ENCODE measurements at regions not wholly inside any gene's neighbourhood (a gene's known extent, or its start where the extent isn't known, plus 50 kb on each side); places are given as distances from the start of the nearest gene placed in this dataset.

DNA sequence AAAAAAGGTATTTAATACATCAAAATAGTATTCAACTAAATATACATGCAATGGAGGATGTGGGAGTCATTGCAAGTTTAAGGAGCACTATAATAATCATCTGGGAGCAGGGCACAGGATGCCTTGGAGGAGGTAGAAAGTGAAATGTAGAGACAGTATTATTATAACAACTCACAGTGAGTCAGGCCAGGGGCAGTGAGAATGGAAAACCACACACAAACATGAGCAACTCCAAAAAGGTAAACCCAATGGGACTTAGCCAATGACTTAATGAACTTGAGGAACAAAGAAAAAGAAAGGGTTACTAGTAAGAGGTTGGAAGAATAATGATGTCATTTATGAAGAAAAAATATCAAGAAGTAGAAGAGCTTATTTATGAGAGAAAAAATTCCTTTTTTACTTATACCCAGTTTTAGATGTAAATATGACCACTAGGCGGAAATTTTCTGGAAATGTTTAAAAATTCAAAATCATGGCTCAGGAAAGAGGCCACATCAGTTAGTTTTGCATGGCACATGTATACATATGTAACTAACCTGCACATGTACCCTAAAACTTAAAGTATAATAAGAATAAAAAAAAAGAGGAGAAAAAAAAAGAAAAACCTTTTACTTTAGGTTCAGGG, 389.3 kb downstream of the SUCLA2 start:
- H3K27ac ChIP-seq (ENCODE audit: low read length): no peak overlapping the region
- Mint-ChIP-seq H3K36me3 (no peaks in the 10 kb centered on the region), H3K4me3 (no peak overlapping the region), H3K27ac (no peak overlapping the region), H3K27me3 (ENCODE audit: low read depth in 2 of 2) (no peaks in the 10 kb centered on the region), H3K9me3 (peaks cover 7 to 8% of the 10 kb centered on the region in 2 donors), H3K4me1 (no peaks in the 10 kb centered on the region)
- no CpG with 5 or more reads among the region's 1 CpG for WGBS (ENCODE audit: insufficient coverage)
- ATAC-seq (no peak), DNase-seq (no peak)
- H3K4me3 ChIP-seq (ENCODE audit: low read length): no peak overlapping the region
- no peaks in the 10 kb centered on the region for H3K36me3 ChIP-seq (ENCODE audit: control insufficient read depth, insufficient read depth, low read length)
- no peaks in the 10 kb centered on the region for H3K27me3 ChIP-seq (ENCODE audit: control insufficient read depth, insufficient read depth, low read length)
- no peaks in the 10 kb centered on the region for H3K9me3 ChIP-seq (ENCODE audit: control insufficient read depth, insufficient read depth, low read length)
- TF ChIP-seq, protein P1, sequence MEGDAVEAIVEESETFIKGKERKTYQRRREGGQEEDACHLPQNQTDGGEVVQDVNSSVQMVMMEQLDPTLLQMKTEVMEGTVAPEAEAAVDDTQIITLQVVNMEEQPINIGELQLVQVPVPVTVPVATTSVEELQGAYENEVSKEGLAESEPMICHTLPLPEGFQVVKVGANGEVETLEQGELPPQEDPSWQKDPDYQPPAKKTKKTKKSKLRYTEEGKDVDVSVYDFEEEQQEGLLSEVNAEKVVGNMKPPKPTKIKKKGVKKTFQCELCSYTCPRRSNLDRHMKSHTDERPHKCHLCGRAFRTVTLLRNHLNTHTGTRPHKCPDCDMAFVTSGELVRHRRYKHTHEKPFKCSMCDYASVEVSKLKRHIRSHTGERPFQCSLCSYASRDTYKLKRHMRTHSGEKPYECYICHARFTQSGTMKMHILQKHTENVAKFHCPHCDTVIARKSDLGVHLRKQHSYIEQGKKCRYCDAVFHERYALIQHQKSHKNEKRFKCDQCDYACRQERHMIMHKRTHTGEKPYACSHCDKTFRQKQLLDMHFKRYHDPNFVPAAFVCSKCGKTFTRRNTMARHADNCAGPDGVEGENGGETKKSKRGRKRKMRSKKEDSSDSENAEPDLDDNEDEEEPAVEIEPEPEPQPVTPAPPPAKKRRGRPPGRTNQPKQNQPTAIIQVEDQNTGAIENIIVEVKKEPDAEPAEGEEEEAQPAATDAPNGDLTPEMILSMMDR (IDR thresholded peaks at IDR 0.05): no peak
- intact Hi-C loops (cut with micrococcal nuclease): no loop called here
- H3K4me1 ChIP-seq (ENCODE audit: control insufficient read depth, insufficient read depth, low read length): no peaks in the 10 kb centered on the region

DNA sequence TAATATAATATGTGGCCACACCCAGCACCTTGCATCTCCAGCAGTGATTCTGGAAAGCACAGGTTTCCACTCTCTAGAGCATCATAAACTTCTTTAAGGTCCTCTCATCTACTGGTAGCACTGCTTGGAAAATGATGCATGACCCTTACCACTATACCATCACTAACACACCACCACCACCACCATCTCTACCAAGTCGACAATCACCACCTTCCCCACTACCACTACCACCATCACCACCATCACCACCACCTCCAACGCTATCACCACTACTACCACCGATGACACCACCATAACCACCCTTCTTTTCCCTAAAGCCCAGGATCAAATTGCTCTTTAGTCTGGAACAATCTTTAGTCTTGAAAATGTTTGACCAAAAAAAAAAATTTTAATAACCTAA, 390.4 kb downstream of the SUCLA2 start:
- no peaks in the 10 kb centered on the region for H3K36me3 ChIP-seq (ENCODE audit: control insufficient read depth, insufficient read depth, low read length)
- ATAC-seq (no peak), DNase-seq (no peak)
- no peaks in the 10 kb centered on the region for H3K4me1 Mint-ChIP-seq
- H3K27me3 Mint-ChIP-seq (ENCODE audit: low read depth in 2 of 2): no peaks in the 10 kb centered on the region
- no peaks in the 10 kb centered on the region for H3K36me3 Mint-ChIP-seq
- TF ChIP-seq, protein P1 (IDR thresholded peaks at IDR 0.05): no peak
- no peaks in the 10 kb centered on the region for H3K4me1 ChIP-seq (ENCODE audit: control insufficient read depth, insufficient read depth, low read length)
- no peaks in the 10 kb centered on the region for H3K27me3 ChIP-seq (ENCODE audit: control insufficient read depth, insufficient read depth, low read length)
- WGBS (ENCODE audit: insufficient coverage): 86% methylated on average over 3 of the region's 3 CpGs
- H3K9me3 Mint-ChIP-seq: peaks cover 8 to 9% of the 10 kb centered on the region in 2 donors
- H3K4me3 ChIP-seq (ENCODE audit: low read length): no peak overlapping the region
- no peak overlapping the region for H3K27ac Mint-ChIP-seq
- no peak overlapping the region for H3K4me3 Mint-ChIP-seq
- no peaks in the 10 kb centered on the region for H3K9me3 ChIP-seq (ENCODE audit: control insufficient read depth, insufficient read depth, low read length)
- no peak overlapping the region for H3K27ac ChIP-seq (ENCODE audit: low read length)
- intact Hi-C loops (cut with micrococcal nuclease): no loop called here

DNA sequence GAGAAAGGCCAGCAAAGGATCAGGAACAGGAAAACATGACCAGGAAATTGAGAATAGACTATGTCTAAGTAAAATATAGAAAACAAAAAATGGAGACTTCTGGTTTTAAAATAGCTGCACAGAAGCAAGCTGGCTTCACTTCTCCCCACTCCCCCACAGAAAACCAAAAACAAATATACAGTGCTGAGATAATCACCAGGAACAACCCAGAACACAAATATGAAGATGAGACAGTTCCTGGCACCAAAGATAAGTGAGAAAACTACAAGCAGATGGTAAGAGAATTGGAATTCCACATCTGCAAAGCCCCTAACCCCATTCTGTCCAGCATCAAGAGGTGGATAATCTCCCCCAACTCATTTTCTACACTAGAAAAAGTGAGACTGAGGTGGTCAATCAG, 397.7 kb downstream of the SUCLA2 start:
- no peak overlapping the region for H3K4me3 ChIP-seq (ENCODE audit: low read length)
- Mint-ChIP-seq H3K27ac (no peak overlapping the region), H3K27me3 (ENCODE audit: low read depth in 2 of 2) (no peaks in the 10 kb centered on the region), H3K9me3 (peaks cover 3 to 5% of the 10 kb centered on the region in 2 donors), H3K4me3 (no peak overlapping the region), H3K36me3 (peaks cover 8% of the 10 kb centered on the region), H3K4me1 (no peaks in the 10 kb centered on the region)
- DNase-seq (no peak), ATAC-seq (no peak)
- no peaks in the 10 kb centered on the region for H3K36me3 ChIP-seq (ENCODE audit: control insufficient read depth, insufficient read depth, low read length)
- no peaks in the 10 kb centered on the region for H3K27me3 ChIP-seq (ENCODE audit: control insufficient read depth, insufficient read depth, low read length)
- TF ChIP-seq, protein P1 (IDR thresholded peaks at IDR 0.05): no peak
- H3K27ac ChIP-seq (ENCODE audit: low read length): no peak overlapping the region
- H3K4me1 ChIP-seq (ENCODE audit: control insufficient read depth, insufficient read depth, low read length): no peaks in the 10 kb centered on the region
- intact Hi-C loops (cut with micrococcal nuclease): no loop called here
- no peaks in the 10 kb centered on the region for H3K9me3 ChIP-seq (ENCODE audit: control insufficient read depth, insufficient read depth, low read length)

DNA sequence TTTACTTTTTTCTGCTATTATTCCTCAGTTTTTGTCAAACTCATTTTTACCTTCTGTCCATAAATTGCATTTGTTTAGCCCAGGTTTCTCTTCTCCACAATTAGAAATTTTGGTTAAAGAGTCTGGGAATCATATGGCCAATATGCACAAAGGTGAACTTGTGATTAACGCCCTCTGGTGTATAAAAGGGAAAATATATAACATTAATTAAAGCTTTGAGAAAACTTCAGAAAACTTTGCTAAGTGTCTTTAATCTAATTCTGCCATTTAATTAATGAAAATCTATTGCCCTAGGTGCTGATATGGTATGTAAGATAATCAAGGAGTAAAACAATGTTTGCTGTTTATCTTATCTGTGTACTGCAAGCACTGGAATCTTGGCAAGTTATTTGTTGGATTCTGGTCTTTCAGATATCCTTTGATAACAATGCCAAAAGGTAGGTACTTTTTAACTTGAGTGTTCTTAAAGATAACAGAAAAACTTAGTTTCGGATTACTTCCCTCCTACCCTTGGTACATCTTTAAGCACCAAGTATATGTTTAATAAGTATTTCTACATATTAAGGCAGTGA, 402.6 kb downstream of the SUCLA2 start:
- no peaks in the 10 kb centered on the region for H3K4me1 Mint-ChIP-seq
- no peak overlapping the region for H3K27ac Mint-ChIP-seq
- DNase-seq: no peak
- intact Hi-C loops (cut with micrococcal nuclease): no loop called here
- TF ChIP-seq, protein P1 (IDR thresholded peaks at IDR 0.05): no peak
- H3K27me3 Mint-ChIP-seq (ENCODE audit: low read depth in 2 of 2): peaks cover 0 to 3% of the 10 kb centered on the region in 2 donors
- ATAC-seq: no peak
- Histone ChIP-seq H3K4me1 (ENCODE audit: control insufficient read depth, insufficient read depth, low read length) (no peaks in the 10 kb centered on the region), H3K36me3 (ENCODE audit: control insufficient read depth, insufficient read depth, low read length) (no peaks in the 10 kb centered on the region), H3K27ac (ENCODE audit: low read length) (no peak overlapping the region), H3K4me3 (ENCODE audit: low read length) (no peak overlapping the region), H3K9me3 (ENCODE audit: control insufficient read depth, insufficient read depth, low read length) (peaks cover 5% of the 10 kb centered on the region), H3K27me3 (ENCODE audit: control insufficient read depth, insufficient read depth, low read length) (no peaks in the 10 kb centered on the region)
- WGBS (ENCODE audit: insufficient coverage): no CpG with 5 or more reads among the region's 2 CpGs
- peaks cover 8% of the 10 kb centered on the region in 2 donors for H3K9me3 Mint-ChIP-seq
- no peaks in the 10 kb centered on the region for H3K36me3 Mint-ChIP-seq
- H3K4me3 Mint-ChIP-seq: no peak overlapping the region
